Loucy (cell line): ENCODE measurements at regions not wholly inside any gene's neighbourhood (a gene's known extent, or its start where the extent isn't known, plus 50 kb on each side); places are given as distances from the start of the nearest gene placed in this dataset.
"Not testable (repeated sequence)": the region's sequence is repeated elsewhere in the genome, so short reads cannot be mapped to it uniquely, and the experiment has no call there.

Experiments
- H2AFZ ChIP-seq: fragments of 200-600 bp; sonication (generic); 2 replicates; pipeline ENCODE4 v1.6.0; 2016; ENCODE audit warnings: antibody characterized with exemption, mild to moderate bottlenecking, low read length, moderate library complexity
- H3F3A ChIP-seq: fragments of 200-600 bp; 2 replicates; pipeline ENCODE4 v1.6.0; 2016; ENCODE audit warnings: antibody characterized with exemption, low read depth, mild to moderate bottlenecking
- H3K27me3 ChIP-seq: fragments of 200-600 bp; sonication (generic); 2 replicates; pipeline ENCODE4 v1.6.1; 2014; ENCODE audit warnings: low read length, mild to moderate bottlenecking; ENCODE audit not compliant: insufficient read depth, poor library complexity, severe bottlenecking
- H3K36me3 ChIP-seq: fragments of 200-600 bp; sonication (generic); 2 replicates; pipeline ENCODE4 v1.6.1; 2016; ENCODE audit warnings: low read length; ENCODE audit not compliant: insufficient read depth
- H3K4me1 ChIP-seq: fragments of 200-600 bp; sonication (generic); 2 replicates; pipeline ENCODE4 v1.5.1; 2014; ENCODE audit warnings: low read length, mild to moderate bottlenecking; ENCODE audit not compliant: insufficient read depth, poor library complexity, severe bottlenecking
- H3K4me2 ChIP-seq: fragments of 200-600 bp; sonication (generic); 2 replicates; pipeline ENCODE4 v1.6.0; 2014; ENCODE audit warnings: antibody characterized with exemption, low read length, low read depth, mild to moderate bottlenecking; ENCODE audit not compliant: poor library complexity, severe bottlenecking
- H3K4me3 ChIP-seq: fragments of 200-600 bp; sonication (generic); 2 replicates; pipeline ENCODE4 v1.5.1; 2014; ENCODE audit warnings: low read length, mild to moderate bottlenecking, mixed read lengths; ENCODE audit not compliant: poor library complexity, severe bottlenecking
- H3K79me2 ChIP-seq: fragments of 200-600 bp; sonication (generic); 2 replicates; pipeline ENCODE4 v1.6.1; 2014; ENCODE audit warnings: low read length; ENCODE audit not compliant: insufficient read depth
- H3K9ac ChIP-seq: fragments of 200-600 bp; sonication (generic); 2 replicates; pipeline ENCODE4 v1.6.0; 2014; ENCODE audit warnings: mild to moderate bottlenecking, low read depth, low read length, moderate library complexity; ENCODE audit not compliant: poor library complexity, severe bottlenecking
- H3K9me2 ChIP-seq: fragments of 200-600 bp; sonication (generic); replicated peaks from 2 replicates; pipeline ENCODE4 v1.6.1; 2016; ENCODE audit warnings: low read depth, low read length, mixed read lengths
- H3K9me3 ChIP-seq: fragments of 200-600 bp; sonication (generic); 2 replicates; pipeline ENCODE4 v1.6.1; 2014; ENCODE audit warnings: mild to moderate bottlenecking, antibody characterized with exemption, low read length, low read depth; ENCODE audit not compliant: insufficient read depth
- H4K20me1 ChIP-seq: fragments of 200-600 bp; sonication (generic); 2 replicates; pipeline ENCODE4 v1.6.0; 2014; ENCODE audit warnings: antibody characterized with exemption, low read length, mild to moderate bottlenecking; ENCODE audit not compliant: insufficient read depth, poor library complexity, severe bottlenecking
- EZH2phosphoT487 ChIP-seq: fragments of 200-600 bp; IDR thresholded peaks from 2 replicates; pipeline ENCODE4 v1.6.1; 2018; ENCODE audit warnings: antibody characterized with exemption, mild to moderate bottlenecking, moderate library complexity, borderline replicate concordance
- TF ChIP-seq, protein P1 (sequence below): fragments of 200-600 bp; sonication (generic); conservative IDR thresholded peaks from 2 replicates; pipeline ENCODE4 v1.5.1; 2014; ENCODE audit warnings: mild to moderate bottlenecking, antibody characterized with exemption, low read length

DNA sequence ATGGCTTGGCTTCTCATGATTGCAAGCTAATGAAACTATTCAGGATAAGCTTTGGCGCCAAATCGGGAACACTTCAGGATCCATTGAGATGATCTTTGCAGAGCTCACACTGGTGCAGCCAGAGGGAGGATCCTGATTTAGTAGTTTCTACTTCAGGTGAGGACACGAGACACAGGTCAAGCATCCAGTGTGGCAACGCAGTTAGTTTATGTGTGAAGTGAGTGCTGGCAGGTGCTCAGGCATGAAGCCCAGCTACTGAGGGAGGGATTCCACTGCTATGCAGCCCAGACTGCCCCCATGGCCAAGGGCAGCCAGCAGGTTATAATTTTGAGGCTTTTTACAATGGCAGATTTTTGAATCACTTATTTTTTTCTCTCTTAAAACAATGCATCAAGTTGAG is 113.5 kb upstream of the PCED1B start:
- no peaks in the 10 kb centered on the region for H3K36me3 ChIP-seq
- no peak overlapping the region for H3K4me2 ChIP-seq
- H3K4me3 ChIP-seq = no peak overlapping the region
- TF ChIP-seq EZH2phosphoT487 = no peak
- TF ChIP-seq, protein P1, sequence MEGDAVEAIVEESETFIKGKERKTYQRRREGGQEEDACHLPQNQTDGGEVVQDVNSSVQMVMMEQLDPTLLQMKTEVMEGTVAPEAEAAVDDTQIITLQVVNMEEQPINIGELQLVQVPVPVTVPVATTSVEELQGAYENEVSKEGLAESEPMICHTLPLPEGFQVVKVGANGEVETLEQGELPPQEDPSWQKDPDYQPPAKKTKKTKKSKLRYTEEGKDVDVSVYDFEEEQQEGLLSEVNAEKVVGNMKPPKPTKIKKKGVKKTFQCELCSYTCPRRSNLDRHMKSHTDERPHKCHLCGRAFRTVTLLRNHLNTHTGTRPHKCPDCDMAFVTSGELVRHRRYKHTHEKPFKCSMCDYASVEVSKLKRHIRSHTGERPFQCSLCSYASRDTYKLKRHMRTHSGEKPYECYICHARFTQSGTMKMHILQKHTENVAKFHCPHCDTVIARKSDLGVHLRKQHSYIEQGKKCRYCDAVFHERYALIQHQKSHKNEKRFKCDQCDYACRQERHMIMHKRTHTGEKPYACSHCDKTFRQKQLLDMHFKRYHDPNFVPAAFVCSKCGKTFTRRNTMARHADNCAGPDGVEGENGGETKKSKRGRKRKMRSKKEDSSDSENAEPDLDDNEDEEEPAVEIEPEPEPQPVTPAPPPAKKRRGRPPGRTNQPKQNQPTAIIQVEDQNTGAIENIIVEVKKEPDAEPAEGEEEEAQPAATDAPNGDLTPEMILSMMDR = no peak
- H3K4me1 ChIP-seq = no peaks in the 10 kb centered on the region
- no peaks in the 10 kb centered on the region for H3F3A ChIP-seq
- H3K9me2 ChIP-seq = no peaks in the 10 kb centered on the region
- H3K27me3 ChIP-seq = no peaks in the 10 kb centered on the region
- H4K20me1 ChIP-seq = no peaks in the 10 kb centered on the region
- no peaks in the 10 kb centered on the region for H3K9me3 ChIP-seq
- no peak overlapping the region for H3K9ac ChIP-seq
- H2AFZ ChIP-seq = no peak overlapping the region
- no peaks in the 10 kb centered on the region for H3K79me2 ChIP-seq

DNA sequence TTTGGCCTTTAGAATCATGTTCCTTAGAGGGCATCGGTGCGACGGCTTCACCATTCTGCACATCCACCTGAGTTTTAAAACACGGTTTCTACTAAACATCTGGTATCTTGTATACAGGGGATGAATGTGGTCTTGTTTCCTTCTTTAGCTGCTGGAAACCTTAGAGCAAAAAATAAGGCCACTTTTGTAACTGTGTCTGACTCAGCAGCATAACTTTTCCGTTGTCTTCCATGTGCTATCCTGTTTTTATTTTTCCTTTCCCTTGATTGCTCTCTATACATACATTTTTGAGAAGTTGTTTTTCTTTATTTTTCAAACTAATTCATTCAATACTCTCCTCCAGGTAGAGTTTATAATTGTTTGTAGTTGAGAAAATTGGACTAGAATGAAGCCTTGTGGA is 108.8 kb upstream of the PCED1B start:
- H3K27me3 ChIP-seq = peaks cover 9% of the 10 kb centered on the region
- no peaks in the 10 kb centered on the region for H3K4me1 ChIP-seq
- no peaks in the 10 kb centered on the region for H3K79me2 ChIP-seq
- no peaks in the 10 kb centered on the region for H3K9me2 ChIP-seq
- TF ChIP-seq, protein P1 = no peak
- H3K4me2 ChIP-seq = no peak overlapping the region
- no peaks in the 10 kb centered on the region for H3K36me3 ChIP-seq
- no peak overlapping the region for H2AFZ ChIP-seq
- no peak overlapping the region for H3K4me3 ChIP-seq
- no peaks in the 10 kb centered on the region for H3F3A ChIP-seq
- no peaks in the 10 kb centered on the region for H3K9me3 ChIP-seq
- H3K9ac ChIP-seq = no peak overlapping the region
- no peaks in the 10 kb centered on the region for H4K20me1 ChIP-seq

GRCh38 chr12:46973937-46974336 is 105.5 kb upstream of the PCED1B start:
- not testable (repeated sequence) for H3K4me1 ChIP-seq, H3K4me3 ChIP-seq, H4K20me1 ChIP-seq, H3K27me3 ChIP-seq, H3K9ac ChIP-seq, H3K79me2 ChIP-seq, H3K4me2 ChIP-seq, H3K36me3 ChIP-seq, H3K9me2 ChIP-seq, H3F3A ChIP-seq, H3K9me3 ChIP-seq, H2AFZ ChIP-seq

- TF ChIP-seq EZH2phosphoT487 = no peak
- TF ChIP-seq, protein P1 = no peak
- no peaks in the 10 kb centered on the region for H3K9me3 ChIP-seq
- H3K9ac ChIP-seq = no peak overlapping the region
- no peaks in the 10 kb centered on the region for H3K36me3 ChIP-seq
- no peaks in the 10 kb centered on the region for H3K27me3 ChIP-seq
- no peaks in the 10 kb centered on the region for H3K79me2 ChIP-seq
- no peaks in the 10 kb centered on the region for H3F3A ChIP-seq
- H3K4me3 ChIP-seq = no peak overlapping the region
- H3K4me2 ChIP-seq = no peak overlapping the region
- no peaks in the 10 kb centered on the region for H3K4me1 ChIP-seq
- H2AFZ ChIP-seq = no peak overlapping the region
- H4K20me1 ChIP-seq = no peaks in the 10 kb centered on the region
- H3K9me2 ChIP-seq = no peaks in the 10 kb centered on the region
These were observed 101.5 kb upstream of the PCED1B start for GRCh38 chr12:46977871-46978375.
